ENCODE measurements at regions not wholly inside any gene's neighbourhood (a gene's known extent, or its start where the extent isn't known, plus 50 kb on each side); places are given as distances from the start of the nearest gene placed in this dataset.

GRCh38 chr10:20726381-20726780 is 170.7 kb downstream of the NEBL start:
- no peak for DNase-seq (ENCODE audit: low spot score)

GRCh38 chr10:20714979-20715378 is 182.1 kb downstream of the NEBL start:
- no peak for DNase-seq (ENCODE audit: low spot score)

GRCh38 chr10:20714518-20714917 is 182.6 kb downstream of the NEBL start:
- DNase-seq (ENCODE audit: low spot score), result no peak

GRCh38 chr10:20713420-20713819 is 183.7 kb downstream of the NEBL start:
- no peak for DNase-seq (ENCODE audit: low spot score)

- no peak for DNase-seq (ENCODE audit: low spot score)
Observed at GRCh38 chr10:20712774-20713173, 184.3 kb downstream of the NEBL start.

- DNase-seq (ENCODE audit: low spot score), result no peak
Observed at GRCh38 chr10:20709708-20710107, 187.4 kb downstream of the NEBL start.

GRCh38 chr10:20708305-20708704 is 188.8 kb downstream of the NEBL start:
- DNase-seq (ENCODE audit: low spot score), result no peak

GRCh38 chr10:20707251-20707650 is 189.9 kb downstream of the NEBL start:
- no peak for DNase-seq (ENCODE audit: low spot score)

GRCh38 chr10:20698837-20699236 is 198.3 kb downstream of the NEBL start:
- no peak for DNase-seq (ENCODE audit: low spot score)

- no peak for DNase-seq (ENCODE audit: low spot score)
Observed at GRCh38 chr10:20694296-20694695, 202.8 kb downstream of the NEBL start.

GRCh38 chr10:20688797-20689544 is 208.1 kb downstream of the NEBL start:
- no peak for DNase-seq (ENCODE audit: low spot score)

GRCh38 chr10:20686015-20686635 is 211.0 kb downstream of the NEBL start:
- no peak for DNase-seq (ENCODE audit: low spot score)

- no peak for DNase-seq (ENCODE audit: low spot score)
Observed at GRCh38 chr10:20685462-20685861, 211.6 kb downstream of the NEBL start.

GRCh38 chr10:20683345-20683744 is 213.8 kb downstream of the NEBL start:
- no peak for DNase-seq (ENCODE audit: low spot score)

- no peak for DNase-seq (ENCODE audit: low spot score)
Observed at GRCh38 chr10:20682782-20683181, 214.3 kb downstream of the NEBL start.

- DNase-seq (ENCODE audit: low spot score), result no peak
Observed at GRCh38 chr10:20677340-20677739, 219.8 kb downstream of the NEBL start.

- no peak for DNase-seq (ENCODE audit: low spot score)
Observed at GRCh38 chr10:20674926-20675325, 222.2 kb downstream of the NEBL start.

- no peak for DNase-seq (ENCODE audit: low spot score)
Observed at GRCh38 chr10:20673175-20673574, 223.9 kb downstream of the NEBL start.

- no peak for DNase-seq (ENCODE audit: low spot score)
Observed at GRCh38 chr10:20672741-20673140, 224.4 kb downstream of the NEBL start.

- DNase-seq (ENCODE audit: low spot score), result no peak
Observed at GRCh38 chr10:20670579-20670978, 226.5 kb downstream of the NEBL start.

- no peak for DNase-seq (ENCODE audit: low spot score)
Observed at GRCh38 chr10:20668985-20669384, 228.1 kb downstream of the NEBL start.

GRCh38 chr10:20662742-20663141 is 234.4 kb downstream of the NEBL start:
- DNase-seq (ENCODE audit: low spot score), result no peak

- DNase-seq (ENCODE audit: low spot score), result no peak
Observed at GRCh38 chr10:20659225-20659624, 237.9 kb downstream of the NEBL start.
